ENCODE measurements at regions not wholly inside any gene's neighbourhood (a gene's known extent, or its start where the extent isn't known, plus 50 kb on each side); places are given as distances from the start of the nearest gene placed in this dataset.
"Not testable (repeated sequence)": the region's sequence is repeated elsewhere in the genome, so short reads cannot be mapped to it uniquely, and the experiment has no call there.

- ATAC-seq = no peak
- WGBS, 3 donors = 91 to 100% (median 96%) methylated on average over 1 of the region's 1 CpG
These were observed 133.4 kb downstream of the MACC1 start for GRCh38 chr7:20083781-20084180.

GRCh38 chr7:20079080-20079479, 138.1 kb downstream of the MACC1 start:
- no peaks in the 10 kb centered on the region for H3K27me3 ChIP-seq (ENCODE audit: insufficient read depth in 3 of 3, low read length in 2 of 3)
- H3K4me3 ChIP-seq = no peak overlapping the region
- TF ChIP-seq, protein P1, sequence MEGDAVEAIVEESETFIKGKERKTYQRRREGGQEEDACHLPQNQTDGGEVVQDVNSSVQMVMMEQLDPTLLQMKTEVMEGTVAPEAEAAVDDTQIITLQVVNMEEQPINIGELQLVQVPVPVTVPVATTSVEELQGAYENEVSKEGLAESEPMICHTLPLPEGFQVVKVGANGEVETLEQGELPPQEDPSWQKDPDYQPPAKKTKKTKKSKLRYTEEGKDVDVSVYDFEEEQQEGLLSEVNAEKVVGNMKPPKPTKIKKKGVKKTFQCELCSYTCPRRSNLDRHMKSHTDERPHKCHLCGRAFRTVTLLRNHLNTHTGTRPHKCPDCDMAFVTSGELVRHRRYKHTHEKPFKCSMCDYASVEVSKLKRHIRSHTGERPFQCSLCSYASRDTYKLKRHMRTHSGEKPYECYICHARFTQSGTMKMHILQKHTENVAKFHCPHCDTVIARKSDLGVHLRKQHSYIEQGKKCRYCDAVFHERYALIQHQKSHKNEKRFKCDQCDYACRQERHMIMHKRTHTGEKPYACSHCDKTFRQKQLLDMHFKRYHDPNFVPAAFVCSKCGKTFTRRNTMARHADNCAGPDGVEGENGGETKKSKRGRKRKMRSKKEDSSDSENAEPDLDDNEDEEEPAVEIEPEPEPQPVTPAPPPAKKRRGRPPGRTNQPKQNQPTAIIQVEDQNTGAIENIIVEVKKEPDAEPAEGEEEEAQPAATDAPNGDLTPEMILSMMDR (IDR thresholded peaks at IDR 0.05) = no peak
- DNase-seq (no peak), ATAC-seq (no peak)
- H3K36me3 ChIP-seq (ENCODE audit: insufficient read depth in 1 of 2, low read depth in 1 of 2) = no peaks in the 10 kb centered on the region
- no peak overlapping the region for H3K27ac ChIP-seq
- intact Hi-C loops (cut with DNase I) = no loop called here
- no peaks in the 10 kb centered on the region for H3K9me3 ChIP-seq
- no peaks in the 10 kb centered on the region for H3K4me1 ChIP-seq

More at GRCh38 chr7:20083781-20084180, 133.4 kb downstream of the MACC1 start:
- intact Hi-C loops (cut with DNase I) = no loop called here
- Histone ChIP-seq H3K36me3 (ENCODE audit: insufficient read depth in 1 of 2, low read depth in 1 of 2) (no peaks in the 10 kb centered on the region), H3K9me3 (no peaks in the 10 kb centered on the region), H3K27ac (no peak overlapping the region), H3K27me3 (ENCODE audit: insufficient read depth in 3 of 3, low read length in 2 of 3) (no peaks in the 10 kb centered on the region), H3K4me3 (no peak overlapping the region), H3K4me1 (no peaks in the 10 kb centered on the region)
- peak in 1 of 2 donors; percentile 13 for DNase-seq
- TF ChIP-seq, protein P1 (IDR thresholded peaks at IDR 0.05) = no peak

- 65 to 84% (median 83%) methylated on average over 2 of the region's 2 CpGs for WGBS, 3 donors
- DNase-seq (no peak), ATAC-seq (no peak)
- intact Hi-C loops (cut with DNase I) = no loop called here
- Histone ChIP-seq H3K36me3 (ENCODE audit: insufficient read depth in 1 of 2, low read depth in 1 of 2) (no peaks in the 10 kb centered on the region), H3K27me3 (ENCODE audit: insufficient read depth in 3 of 3, low read length in 2 of 3) (no peaks in the 10 kb centered on the region), H3K27ac (no peak overlapping the region), H3K9me3 (no peaks in the 10 kb centered on the region), H3K4me1 (no peaks in the 10 kb centered on the region), H3K4me3 (no peak overlapping the region)
- TF ChIP-seq, protein P1 (IDR thresholded peaks at IDR 0.05) = no peak
These were observed 140.3 kb downstream of the MACC1 start for GRCh38 chr7:20076835-20077234.

DNA sequence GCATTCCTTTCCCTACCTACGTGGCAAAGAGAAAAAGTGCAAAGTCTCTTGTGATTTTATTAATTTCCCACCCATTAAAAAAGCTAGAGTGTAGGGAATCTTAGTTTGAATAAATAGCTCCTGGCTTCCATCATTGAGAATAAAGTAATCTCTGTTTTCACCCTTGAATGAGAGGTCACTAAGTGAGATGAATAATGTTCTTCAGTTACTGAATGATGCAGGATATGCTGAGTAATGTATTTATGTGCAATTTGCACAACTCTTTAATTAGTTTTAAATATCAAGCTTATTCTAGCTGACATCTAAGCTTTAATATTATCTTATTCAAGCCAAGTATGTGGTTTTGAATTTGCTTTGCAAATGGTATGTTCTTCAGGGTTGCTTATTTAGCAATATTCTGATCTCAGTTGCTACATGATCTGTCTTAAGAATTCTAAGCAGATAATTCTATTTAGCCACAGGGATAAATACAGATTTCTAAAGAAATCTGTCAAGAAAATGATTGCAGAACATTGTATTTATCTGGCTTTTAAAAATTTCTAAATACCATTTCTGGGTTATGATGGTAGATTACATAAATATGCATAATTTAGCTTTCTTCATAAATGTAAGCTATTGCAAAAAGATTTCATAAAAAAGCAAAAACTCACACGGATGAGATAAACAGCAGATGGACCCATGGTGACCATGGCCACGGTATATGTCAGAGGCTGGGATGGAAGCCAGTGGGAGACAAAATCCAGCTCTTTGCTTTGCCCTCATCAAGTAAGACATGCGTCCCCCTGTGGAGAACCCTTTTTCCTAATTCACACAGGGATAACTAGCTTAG, 141.0 kb downstream of the MACC1 start:
- DNase-seq = no peak
- H3K27ac ChIP-seq = no peak overlapping the region
- H3K4me3 ChIP-seq = no peak overlapping the region
- TF ChIP-seq, protein P1 (IDR thresholded peaks at IDR 0.05) = no peak
- H3K9me3 ChIP-seq = no peaks in the 10 kb centered on the region
- WGBS, 3 donors = 32 to 43% (median 41%) methylated on average over 4 of the region's 4 CpGs
- intact Hi-C loops (cut with DNase I) = no loop called here
- H3K36me3 ChIP-seq (ENCODE audit: insufficient read depth in 1 of 2, low read depth in 1 of 2) = no peaks in the 10 kb centered on the region
- no peaks in the 10 kb centered on the region for H3K27me3 ChIP-seq (ENCODE audit: insufficient read depth in 3 of 3, low read length in 2 of 3)
- ATAC-seq = no peak
- H3K4me1 ChIP-seq = no peaks in the 10 kb centered on the region

DNA sequence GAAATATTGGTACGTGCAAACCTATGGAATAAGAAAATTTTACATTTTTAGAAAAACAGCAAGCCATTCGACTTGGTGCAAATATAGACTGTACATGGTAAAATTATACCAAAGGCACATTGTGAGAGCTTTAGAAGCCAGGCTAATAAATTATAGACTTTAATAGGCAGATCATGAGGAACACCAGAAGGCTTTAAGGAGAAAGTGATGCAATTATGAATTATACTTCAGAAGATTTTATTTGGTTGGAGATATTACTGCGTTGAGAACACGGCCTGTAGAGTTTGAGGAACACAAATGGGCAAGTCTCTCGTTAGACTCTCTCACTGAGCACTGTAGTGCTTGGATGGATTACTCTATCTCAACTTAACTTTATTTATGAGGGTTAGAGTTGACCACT, 141.7 kb downstream of the MACC1 start:
- Histone ChIP-seq H3K27me3 (ENCODE audit: insufficient read depth in 3 of 3, low read length in 2 of 3) (no peaks in the 10 kb centered on the region), H3K4me1 (no peaks in the 10 kb centered on the region), H3K9me3 (no peaks in the 10 kb centered on the region), H3K36me3 (ENCODE audit: insufficient read depth in 1 of 2, low read depth in 1 of 2) (no peaks in the 10 kb centered on the region), H3K27ac (no peak overlapping the region), H3K4me3 (no peak overlapping the region)
- DNase-seq (no peak), ATAC-seq (no peak)
- 81 to 83% (median 82%) methylated on average over 5 of the region's 5 CpGs for WGBS, 3 donors
- TF ChIP-seq, protein P1 (IDR thresholded peaks at IDR 0.05) = no peak
- intact Hi-C loops (cut with DNase I) = no loop called here

- H3K27me3 ChIP-seq (ENCODE audit: insufficient read depth in 3 of 3, low read length in 2 of 3); H3K27ac ChIP-seq; H3K36me3 ChIP-seq (ENCODE audit: insufficient read depth in 1 of 2, low read depth in 1 of 2); intact Hi-C loops (cut with DNase I); DNase-seq; H3K9me3 ChIP-seq; H3K4me3 ChIP-seq; H3K4me1 ChIP-seq; ATAC-seq: not testable (repeated sequence)
- 76 to 79% (median 78%) methylated on average over 5 of the region's 5 CpGs for WGBS, 3 donors
These were observed 149.2 kb downstream of the MACC1 start for GRCh38 chr7:20068004-20068403.
